Osteocyte (in vitro differentiated cells): ENCODE measurements at regions not wholly inside any gene's neighbourhood (a gene's known extent, or its start where the extent isn't known, plus 50 kb on each side); places are given as distances from the start of the nearest gene placed in this dataset.

Experiments used
- DNase-seq: peaks from one replicate; pipeline ENCODE4 v3.0.0; 2021; ENCODE audit warnings: mixed read lengths; ENCODE audit not compliant: unreplicated experiment; ENCODE audit errors: extremely low spot score
- H3K27ac Mint-ChIP-seq: one replicate; pipeline ENCODE4 v1.8.0; 2021; ENCODE audit warnings: mild to moderate bottlenecking, mixed read lengths; ENCODE audit not compliant: unreplicated experiment
- H3K27me3 Mint-ChIP-seq: one replicate; pipeline ENCODE4 v1.8.0; 2021; ENCODE audit warnings: mixed read lengths; ENCODE audit not compliant: unreplicated experiment
- H3K36me3 Mint-ChIP-seq: one replicate; pipeline ENCODE4 v1.8.0; 2021; ENCODE audit warnings: mixed read lengths; ENCODE audit not compliant: unreplicated experiment
- H3K4me1 Mint-ChIP-seq: one replicate; pipeline ENCODE4 v1.8.0; 2021; ENCODE audit warnings: mixed read lengths; ENCODE audit not compliant: unreplicated experiment
- H3K4me3 Mint-ChIP-seq: one replicate; pipeline ENCODE4 v1.8.0; 2021; ENCODE audit warnings: mild to moderate bottlenecking, moderate library complexity, mixed read lengths; ENCODE audit not compliant: unreplicated experiment
- H3K9me3 Mint-ChIP-seq: one replicate; pipeline ENCODE4 v1.8.0; 2021; ENCODE audit warnings: mixed read lengths; ENCODE audit not compliant: unreplicated experiment
- TF ChIP-seq, protein P1 (sequence below): fragments of 200-600 bp; sonication (generic); IDR thresholded peaks from 2 replicates; pipeline ENCODE4 v1.5.0; 2021; ENCODE audit warnings: antibody characterized with exemption, mild to moderate bottlenecking, moderate library complexity

DNA sequence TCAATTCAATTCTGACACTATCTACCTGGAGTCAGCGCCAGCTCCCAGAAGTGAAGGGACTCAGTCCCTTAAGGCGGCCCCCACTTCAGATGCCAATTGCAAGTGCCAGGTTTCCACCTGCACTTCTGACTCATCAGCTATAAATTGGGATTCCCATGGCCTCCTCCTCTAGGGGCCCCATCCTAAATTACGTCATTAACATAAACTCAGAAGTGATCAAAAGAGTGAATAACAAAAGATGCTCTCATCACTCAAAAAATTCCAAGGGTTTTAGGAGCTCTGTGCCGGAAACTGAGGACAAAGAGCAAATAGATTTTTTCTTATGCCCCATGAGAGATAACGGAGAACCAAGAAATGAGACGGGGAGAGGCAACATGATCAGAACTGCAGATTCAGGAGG lies 148.6 kb upstream of the IRX6 start:
- H3K9me3 Mint-ChIP-seq, result peaks cover 9% of the 10 kb centered on the region
- no peak for DNase-seq
- H3K36me3 Mint-ChIP-seq, result no peaks in the 10 kb centered on the region
- H3K4me3 Mint-ChIP-seq, result no peak overlapping the region
- H3K4me1 Mint-ChIP-seq, result no peaks in the 10 kb centered on the region
- H3K27ac Mint-ChIP-seq, result no peak overlapping the region
- no peaks in the 10 kb centered on the region for H3K27me3 Mint-ChIP-seq
- TF ChIP-seq, protein P1, sequence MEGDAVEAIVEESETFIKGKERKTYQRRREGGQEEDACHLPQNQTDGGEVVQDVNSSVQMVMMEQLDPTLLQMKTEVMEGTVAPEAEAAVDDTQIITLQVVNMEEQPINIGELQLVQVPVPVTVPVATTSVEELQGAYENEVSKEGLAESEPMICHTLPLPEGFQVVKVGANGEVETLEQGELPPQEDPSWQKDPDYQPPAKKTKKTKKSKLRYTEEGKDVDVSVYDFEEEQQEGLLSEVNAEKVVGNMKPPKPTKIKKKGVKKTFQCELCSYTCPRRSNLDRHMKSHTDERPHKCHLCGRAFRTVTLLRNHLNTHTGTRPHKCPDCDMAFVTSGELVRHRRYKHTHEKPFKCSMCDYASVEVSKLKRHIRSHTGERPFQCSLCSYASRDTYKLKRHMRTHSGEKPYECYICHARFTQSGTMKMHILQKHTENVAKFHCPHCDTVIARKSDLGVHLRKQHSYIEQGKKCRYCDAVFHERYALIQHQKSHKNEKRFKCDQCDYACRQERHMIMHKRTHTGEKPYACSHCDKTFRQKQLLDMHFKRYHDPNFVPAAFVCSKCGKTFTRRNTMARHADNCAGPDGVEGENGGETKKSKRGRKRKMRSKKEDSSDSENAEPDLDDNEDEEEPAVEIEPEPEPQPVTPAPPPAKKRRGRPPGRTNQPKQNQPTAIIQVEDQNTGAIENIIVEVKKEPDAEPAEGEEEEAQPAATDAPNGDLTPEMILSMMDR, result no peak

- no peak overlapping the region for H3K27ac Mint-ChIP-seq
- H3K9me3 Mint-ChIP-seq, result peaks cover 9% of the 10 kb centered on the region
- no peaks in the 10 kb centered on the region for H3K27me3 Mint-ChIP-seq
- H3K36me3 Mint-ChIP-seq, result no peaks in the 10 kb centered on the region
- TF ChIP-seq, protein P1, result no peak
- no peaks in the 10 kb centered on the region for H3K4me1 Mint-ChIP-seq
- no peak overlapping the region for H3K4me3 Mint-ChIP-seq
- DNase-seq, result no peak
These were observed 147.1 kb upstream of the IRX6 start for GRCh38 chr16:55176901-55177300.

GRCh38 chr16:55179411-55179810 lies 144.6 kb upstream of the IRX6 start:
- no peaks in the 10 kb centered on the region for H3K36me3 Mint-ChIP-seq
- TF ChIP-seq, protein P1, result no peak
- H3K27me3 Mint-ChIP-seq, result peaks cover 5% of the 10 kb centered on the region
- no peaks in the 10 kb centered on the region for H3K4me1 Mint-ChIP-seq
- H3K27ac Mint-ChIP-seq, result no peak overlapping the region
- peaks cover 3% of the 10 kb centered on the region for H3K9me3 Mint-ChIP-seq
- no peak overlapping the region for H3K4me3 Mint-ChIP-seq
- DNase-seq, result no peak

- DNase-seq, result no peak
- no peaks in the 10 kb centered on the region for H3K36me3 Mint-ChIP-seq
- no peaks in the 10 kb centered on the region for H3K4me1 Mint-ChIP-seq
- TF ChIP-seq, protein P1, result no peak
- H3K27me3 Mint-ChIP-seq, result peaks cover 5% of the 10 kb centered on the region
- H3K9me3 Mint-ChIP-seq, result no peaks in the 10 kb centered on the region
- no peak overlapping the region for H3K27ac Mint-ChIP-seq
- H3K4me3 Mint-ChIP-seq, result no peak overlapping the region
These were observed 144.0 kb upstream of the IRX6 start for GRCh38 chr16:55179852-55180585.

GRCh38 chr16:55184052-55184451 lies 140.0 kb upstream of the IRX6 start:
- no peak for DNase-seq
- H3K36me3 Mint-ChIP-seq, result no peaks in the 10 kb centered on the region
- no peaks in the 10 kb centered on the region for H3K4me1 Mint-ChIP-seq
- H3K27ac Mint-ChIP-seq, result no peak overlapping the region
- H3K27me3 Mint-ChIP-seq, result peaks cover 5% of the 10 kb centered on the region
- no peaks in the 10 kb centered on the region for H3K9me3 Mint-ChIP-seq
- no peak overlapping the region for H3K4me3 Mint-ChIP-seq
- TF ChIP-seq, protein P1, result no peak
